Upper lobe of left lung (tissue), 4 donors: ENCODE measurements at regions not wholly inside any gene's neighbourhood (a gene's known extent, or its start where the extent isn't known, plus 50 kb on each side); places are given as distances from the start of the nearest gene placed in this dataset.

Source experiments
- CTCF ChIP-seq, 6 experiments: fragments of 450-650 bp in 4 of 6; fragments of 200-600 bp in 2 of 6; sonication (generic) in 2 of 6; IDR thresholded peaks; one replicate each; pipeline ENCODE4 v1.5.1; 2016 to 2019; ENCODE audit warnings: antibody characterized with exemption in 6 of 6
- POLR2A ChIP-seq, 4 donors: fragments of 450-650 bp; IDR thresholded peaks; one replicate each; pipeline ENCODE4 v1.5.1; 2016 to 2017; ENCODE audit warnings: antibody characterized with exemption in 4 of 4, mild to moderate bottlenecking in 2 of 4

DNA sequence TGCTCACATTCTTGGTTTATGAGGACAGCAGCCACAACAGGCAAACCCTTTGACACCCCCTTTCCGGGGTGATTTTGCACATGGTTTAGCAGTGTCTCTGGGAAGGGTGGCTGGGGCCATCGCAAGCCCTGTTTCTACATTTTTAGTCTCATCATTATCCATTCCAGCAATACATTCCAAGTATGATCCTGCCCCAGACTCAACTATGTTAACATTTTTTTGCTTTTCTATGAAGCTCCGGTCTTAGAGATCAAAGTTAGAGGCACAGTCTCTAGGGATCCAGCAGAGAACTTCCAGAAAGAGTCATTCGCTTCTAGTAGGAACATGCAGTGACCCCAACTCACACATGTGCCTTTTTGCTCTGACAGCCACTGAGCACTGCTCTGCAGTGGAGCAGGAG is 130.9 kb downstream of the TBX5 start:
- TF ChIP-seq POLR2A (IDR thresholded peaks at IDR 0.05), result no peak
- no peak for TF ChIP-seq CTCF (IDR thresholded peaks at IDR 0.05)
